ENCODE measurements at regions not wholly inside any gene's neighbourhood (a gene's known extent, or its start where the extent isn't known, plus 50 kb on each side); places are given as distances from the start of the nearest gene placed in this dataset.
"Not testable (repeated sequence)": the region's sequence is repeated elsewhere in the genome, so short reads cannot be mapped to it uniquely, and the experiment has no call there.

GRCh38 chr5:57002959-57003485, 51.1 kb upstream of the MIER3 start:
- peak; percentile 5 for DNase-seq (ENCODE audit: low read depth)

DNA sequence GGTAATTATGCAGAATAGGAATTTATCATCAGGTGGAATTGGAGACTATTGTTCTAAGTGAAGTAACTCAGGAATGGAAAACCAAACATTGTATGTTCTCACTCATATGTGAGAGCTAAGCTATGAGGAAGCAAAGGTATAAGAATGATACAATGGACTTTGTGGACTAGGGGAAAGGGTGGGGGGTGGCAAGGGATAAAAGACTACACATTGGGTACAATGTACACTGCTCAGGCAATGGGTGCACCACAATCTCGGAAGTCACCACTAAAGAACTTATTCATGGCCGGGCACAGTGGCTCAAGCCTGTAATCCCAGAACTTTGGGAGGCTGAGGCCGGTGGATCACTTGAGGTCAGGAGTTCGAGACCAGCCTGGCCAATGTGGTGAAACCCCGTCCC, 51.6 kb upstream of the MIER3 start:
- not testable (repeated sequence) for DNase-seq (ENCODE audit: low read depth)

DNA sequence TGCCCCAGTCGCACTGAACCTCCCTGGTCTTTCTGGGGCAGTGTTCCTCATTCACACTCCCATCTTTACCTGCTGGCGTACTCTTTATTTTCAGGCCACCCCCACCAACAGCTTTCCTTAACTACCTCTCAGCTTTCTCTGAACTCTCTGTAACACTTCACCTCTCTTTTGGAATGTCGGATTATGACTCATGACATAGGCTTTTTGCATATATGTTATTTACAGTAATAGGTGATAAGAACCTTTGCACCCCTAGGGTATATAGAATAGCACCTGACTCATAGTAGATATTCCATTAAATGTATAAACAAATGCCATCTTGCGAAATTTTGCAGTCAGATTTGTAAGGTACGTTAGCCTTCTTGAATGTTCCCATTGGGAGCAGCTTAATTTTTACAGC, 52.9 kb upstream of the MIER3 start:
- DNase-seq (ENCODE audit: low read depth), result peak; percentile 47

- DNase-seq (ENCODE audit: low read depth), result no peak
These were observed 55.4 kb upstream of the MIER3 start for GRCh38 chr5:57007344-57007743.

- DNase-seq (ENCODE audit: low read depth), result no peak
These were observed 57.9 kb upstream of the MIER3 start for GRCh38 chr5:57009811-57010210.

DNA sequence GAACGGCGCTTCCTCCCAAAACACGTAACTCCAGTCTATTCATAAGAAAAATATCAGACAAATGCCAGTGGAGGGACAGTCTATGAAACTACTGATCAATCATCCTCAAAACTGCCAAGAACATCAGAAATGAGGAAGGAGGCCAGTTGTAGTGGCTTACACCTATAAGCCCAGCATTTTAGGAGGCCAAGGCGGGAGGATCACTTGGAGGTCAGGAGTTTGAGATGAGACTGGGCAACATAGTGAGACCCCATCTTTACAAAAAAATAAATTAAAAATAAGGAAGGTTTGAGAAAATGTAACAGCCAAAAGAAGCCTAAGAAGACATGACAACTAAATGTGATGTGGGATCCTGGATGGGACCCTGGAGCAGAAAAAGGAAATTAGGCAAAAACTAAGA, 58.9 kb upstream of the MIER3 start:
- DNase-seq (ENCODE audit: low read depth), result no peak

DNA sequence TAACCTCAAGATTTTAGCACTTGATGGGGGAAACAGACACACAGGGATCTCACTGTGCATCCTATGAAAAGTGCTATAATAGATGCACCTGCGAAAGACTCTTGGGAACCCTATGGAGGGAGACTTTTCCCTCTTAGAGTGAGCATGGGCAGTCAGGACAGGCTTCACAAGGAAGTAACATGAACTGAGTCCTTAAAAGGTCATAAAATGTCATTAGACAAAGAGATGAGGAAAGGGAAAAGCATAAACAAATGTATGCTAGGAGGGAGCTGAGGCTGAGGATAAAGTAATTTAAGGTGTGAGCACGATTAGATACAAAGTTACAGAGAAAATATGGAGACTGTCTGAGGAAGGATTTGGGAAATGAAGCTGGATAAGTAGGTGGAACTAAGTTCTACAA, 60.6 kb upstream of the MIER3 start:
- DNase-seq (ENCODE audit: low read depth), result no peak

DNA sequence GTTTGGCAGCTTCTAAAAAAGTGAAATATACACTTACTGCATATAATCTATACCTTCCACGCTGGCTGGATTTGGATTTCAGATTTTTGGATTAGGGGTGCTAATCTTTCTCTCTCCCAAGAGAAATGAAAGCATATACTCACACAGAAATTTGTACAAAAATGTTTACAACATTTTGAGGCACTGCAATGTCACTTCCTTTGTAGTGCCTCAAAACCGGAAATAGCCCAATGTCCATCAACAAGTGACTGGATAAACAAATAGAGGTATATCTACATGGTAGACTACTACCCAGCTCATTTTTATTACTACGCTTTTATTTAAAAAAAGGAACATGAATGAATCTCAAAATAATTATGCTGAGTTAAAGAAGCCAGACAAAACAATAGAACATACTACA, 74.0 kb upstream of the MIER3 start:
- no peak for DNase-seq (ENCODE audit: low read depth)

DNA sequence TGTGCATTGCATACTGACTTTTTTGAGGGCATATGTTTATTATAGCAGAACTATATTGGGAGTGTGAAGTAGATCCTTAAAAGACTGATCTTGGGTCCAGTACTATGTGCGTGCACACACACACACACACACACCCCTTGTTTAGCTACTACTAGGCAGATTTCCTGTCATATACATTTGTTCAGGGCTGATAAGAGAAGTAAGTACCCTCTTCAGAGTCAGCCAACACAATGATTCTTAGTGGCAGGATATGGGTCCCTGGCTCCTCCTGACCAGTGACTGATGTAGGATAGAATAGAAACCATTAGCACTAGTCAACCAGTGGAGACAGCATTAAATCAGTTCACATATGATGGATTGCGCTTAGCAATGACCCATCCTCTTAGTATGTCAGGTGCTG, 76.2 kb upstream of the MIER3 start:
- no peak for DNase-seq (ENCODE audit: low read depth)

- DNase-seq (ENCODE audit: low read depth), result peak; percentile 2
These were observed 80.2 kb upstream of the MIER3 start for GRCh38 chr5:57032151-57032551.

DNA sequence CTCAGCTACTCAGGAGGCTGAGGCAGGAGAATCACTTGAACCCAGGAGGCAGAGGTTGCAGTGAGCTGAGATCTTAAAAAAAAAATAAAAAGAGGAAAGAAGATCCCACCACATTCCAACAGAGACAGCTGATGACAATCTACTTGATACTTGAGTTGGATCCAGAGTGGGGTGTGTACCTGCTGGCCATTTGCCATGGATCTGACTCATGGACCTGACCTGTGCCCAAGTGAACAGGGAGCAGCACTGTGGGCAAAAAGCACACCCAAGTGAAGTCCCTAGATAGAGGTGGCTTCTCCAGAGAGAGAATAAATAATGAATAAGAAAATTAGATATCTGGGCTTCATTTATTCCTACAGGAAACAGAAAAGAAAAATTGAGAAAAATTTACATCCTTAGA, 81.2 kb upstream of the MIER3 start:
- DNase-seq (ENCODE audit: low read depth), result peak; percentile 8

DNA sequence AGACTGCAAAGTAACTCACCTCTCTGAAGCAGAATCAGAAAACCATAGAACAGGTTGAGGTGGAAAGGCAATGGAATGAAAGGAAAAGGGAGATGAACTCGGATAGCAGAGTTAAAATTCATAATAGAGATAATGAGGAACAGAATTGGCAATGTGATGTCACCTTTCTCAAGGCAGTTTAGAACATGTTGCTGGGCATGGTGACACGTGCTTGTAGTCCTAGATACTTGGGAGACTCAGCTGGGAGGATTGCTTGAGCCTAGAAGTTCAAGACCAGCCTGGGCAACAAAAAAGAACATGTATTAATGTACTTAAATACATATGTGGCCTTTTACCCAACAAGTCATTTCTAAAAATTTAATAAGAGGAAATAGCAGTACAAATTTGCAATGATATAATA, 81.6 kb upstream of the MIER3 start:
- DNase-seq (ENCODE audit: low read depth), result no peak

GRCh38 chr5:57034201-57034916, 82.4 kb upstream of the MIER3 start:
- no peak for DNase-seq (ENCODE audit: low read depth)

- DNase-seq (ENCODE audit: low read depth), result no peak
These were observed 84.0 kb upstream of the MIER3 start for GRCh38 chr5:57035955-57036354.

GRCh38 chr5:57036761-57037160, 84.8 kb upstream of the MIER3 start:
- DNase-seq (ENCODE audit: low read depth), result no peak

- DNase-seq (ENCODE audit: low read depth), result peak; percentile 26
These were observed 85.4 kb upstream of the MIER3 start for GRCh38 chr5:57037355-57037754.

DNA sequence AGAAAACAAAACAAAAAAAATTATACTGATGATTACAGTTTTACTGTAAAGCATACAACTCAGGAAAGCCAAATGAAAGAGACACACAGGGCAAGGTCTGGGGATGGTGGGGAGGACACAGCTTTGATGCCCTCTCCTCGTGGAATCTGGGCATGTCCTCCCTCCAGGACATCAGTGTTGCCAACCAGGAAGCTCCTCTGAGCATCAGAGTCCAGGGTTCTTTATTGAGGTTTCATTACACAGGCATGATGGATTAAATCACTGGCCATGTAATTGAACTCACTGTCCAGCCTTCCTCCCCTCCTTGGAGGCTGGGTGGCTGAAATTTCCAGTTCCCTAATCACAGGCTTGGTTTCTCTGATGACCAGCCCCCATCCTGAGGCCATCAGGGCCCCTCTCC, 89.6 kb upstream of the MIER3 start:
- DNase-seq (ENCODE audit: low read depth), result no peak

DNA sequence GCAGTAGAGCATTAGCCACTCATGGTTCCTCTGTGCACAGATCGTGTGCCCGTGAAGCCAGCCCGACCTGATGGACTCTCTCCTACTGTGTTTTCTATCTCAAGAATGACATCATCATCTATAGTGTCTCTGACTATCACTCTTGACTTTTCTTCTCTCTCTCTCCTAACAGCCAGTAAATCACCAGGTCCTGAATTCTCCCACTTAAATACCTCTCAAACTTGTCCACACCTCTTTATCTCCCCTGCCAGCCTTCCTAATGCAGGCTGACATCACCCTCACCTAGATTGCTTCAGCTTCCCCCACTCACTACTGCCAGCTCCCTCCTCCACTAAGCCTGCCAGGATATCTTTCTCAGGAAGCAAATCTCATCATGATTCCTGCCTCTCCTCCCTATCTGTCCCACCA, 90.6 kb upstream of the MIER3 start:
- no peak for DNase-seq (ENCODE audit: low read depth)

- DNase-seq (ENCODE audit: low read depth), result no peak
These were observed 102.2 kb upstream of the MIER3 start for GRCh38 chr5:57054135-57054534.

- no peak for DNase-seq (ENCODE audit: low read depth)
These were observed 102.7 kb upstream of the MIER3 start for GRCh38 chr5:57054671-57055070.

DNA sequence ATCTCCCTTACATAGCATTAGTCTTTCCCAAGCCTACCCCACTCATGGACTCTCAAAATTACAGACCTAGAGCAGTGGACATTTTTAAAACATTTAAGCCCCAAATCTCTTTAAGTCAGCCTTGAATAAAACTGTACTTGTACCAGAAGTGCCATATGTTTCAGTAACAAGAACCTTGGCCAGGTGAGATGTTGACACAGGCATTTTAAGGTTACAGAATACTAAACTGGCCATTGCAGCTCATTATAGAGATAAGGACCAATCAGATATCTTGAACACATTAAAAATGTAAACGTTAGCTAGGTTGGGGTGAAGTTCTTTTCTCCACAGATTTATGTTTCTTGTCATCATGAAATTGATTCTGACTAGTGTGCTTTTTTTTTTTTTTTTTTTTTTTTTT, 103.8 kb upstream of the MIER3 start:
- DNase-seq (ENCODE audit: low read depth), result no peak

DNA sequence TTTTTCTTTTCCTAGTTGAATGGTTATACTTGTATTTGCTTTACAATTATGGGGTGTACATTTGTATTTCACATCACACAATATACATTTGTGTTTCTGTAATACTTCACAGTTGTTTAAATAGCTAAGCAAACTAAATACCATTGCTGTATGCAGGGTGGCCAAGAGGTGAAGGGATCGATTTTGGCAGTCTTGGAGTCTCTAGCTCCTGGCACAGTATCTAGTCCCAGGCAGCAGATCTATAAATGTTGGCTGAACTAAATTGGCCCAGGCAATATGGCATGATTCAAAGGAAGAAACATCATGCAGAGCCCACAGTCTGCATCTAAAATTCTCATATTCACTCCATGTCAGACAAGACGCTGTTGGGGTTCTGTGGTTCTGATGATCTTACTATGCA, 110.1 kb upstream of the GPBP1 start:
- no peak for DNase-seq (ENCODE audit: low read depth)

GRCh38 chr5:57066924-57067596, 106.8 kb upstream of the GPBP1 start:
- no peak for DNase-seq (ENCODE audit: low read depth)

DNA sequence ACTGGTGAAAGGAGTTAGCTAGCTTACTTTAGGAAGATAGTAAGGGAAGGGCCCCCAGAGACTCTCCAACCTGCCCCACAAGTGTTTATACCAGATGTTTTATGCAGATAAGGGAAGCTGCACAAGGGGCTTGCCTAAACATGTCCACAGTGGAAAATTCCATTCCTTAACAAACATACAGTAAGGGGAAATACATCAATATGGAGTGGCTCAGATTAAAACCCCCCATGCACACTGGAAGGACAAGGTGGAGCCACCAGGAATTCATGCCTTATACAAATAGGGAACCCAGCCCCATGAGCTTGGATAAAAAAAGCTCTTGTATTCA, 106.3 kb upstream of the GPBP1 start:
- no peak for DNase-seq (ENCODE audit: low read depth)
